Lung (tissue), 11 donors: ENCODE measurements at regions not wholly inside any gene's neighbourhood (a gene's known extent, or its start where the extent isn't known, plus 50 kb on each side); places are given as distances from the start of the nearest gene placed in this dataset.

ENCODE experiments used
- ATAC-seq: fragments of 200-7000 bp; cut with Tn5 transposase; one replicate; pipeline ENCODE4 v1.9.1; 2020; ENCODE audit warnings: moderate number of reproducible peaks; ENCODE audit not compliant: insufficient read depth, low FRiP score
- DNase-seq, 3 donors: peaks; one replicate each; pipeline ENCODE4 v3.0.0-alpha.2; 2013 to 2017
- H3K27ac ChIP-seq, 2 donors: one replicate each; pipeline ENCODE4 v1.5.1; 2013; ENCODE audit warnings: mild to moderate bottlenecking in 2 of 2, moderate library complexity in 2 of 2, control low read depth in 1 of 2, inconsistent platforms in 1 of 2, low read depth in 1 of 2, low read length in 1 of 2
- H3K27me3 ChIP-seq, 3 donors: one replicate each; pipeline ENCODE4 v1.5.1; 2013; ENCODE audit warnings: low read length in 2 of 3; ENCODE audit not compliant: control insufficient read depth in 3 of 3, insufficient read depth in 3 of 3
- H3K36me3 ChIP-seq, 4 donors: one replicate each; pipeline ENCODE4 v1.5.1; 2013; ENCODE audit warnings: low read length in 4 of 4, mild to moderate bottlenecking in 1 of 4, moderate library complexity in 1 of 4; ENCODE audit not compliant: control insufficient read depth in 4 of 4, insufficient read depth in 4 of 4
- H3K4me1 ChIP-seq, 5 donors: one replicate each; pipeline ENCODE4 v1.5.1; 2013; ENCODE audit warnings: low read length in 5 of 5, mild to moderate bottlenecking in 2 of 5, moderate library complexity in 1 of 5; ENCODE audit not compliant: control insufficient read depth in 5 of 5, insufficient read depth in 5 of 5
- H3K4me3 ChIP-seq: one replicate; pipeline ENCODE4 v1.5.1; 2013; ENCODE audit warnings: mild to moderate bottlenecking, control low read depth, moderate library complexity
- H3K9ac ChIP-seq, 2 donors: one replicate each; pipeline ENCODE4 v1.5.1; 2013; ENCODE audit warnings: low read length in 2 of 2, control low read depth in 1 of 2; ENCODE audit not compliant: insufficient read depth in 1 of 2
- H3K9me3 ChIP-seq, 4 donors: one replicate each; pipeline ENCODE4 v1.5.1; 2013; ENCODE audit warnings: low read length in 3 of 4, mild to moderate bottlenecking in 1 of 4, moderate library complexity in 1 of 4; ENCODE audit not compliant: control insufficient read depth in 4 of 4, insufficient read depth in 3 of 4
- CTCF ChIP-seq: IDR thresholded peaks from 2 replicates; pipeline ENCODE4 v1.5.1; 2012; ENCODE audit warnings: mild to moderate bottlenecking; ENCODE audit errors: control extremely low read depth, extremely low read depth
- WGBS, 2 donors: extraction: QIAGEN DNeasy Blood & Tissue Kit; methylation state at CpG; one replicate each; pipeline ENCODE4 v1.1.7; 2013; 5-methylcytosine and 5-hydroxymethylcytosine counted together
- donor health status: control.
- donor health status: control.
- donor health status: Bipolar disorder and iron deficiency.
- donor health status: healthy.
- donor health status: DM: yes; HTN: yes; CAD: no.

GRCh38 chr9:38257626-38258215 lies 134.8 kb upstream of the ALDH1B1 start:
- H3K27me3 ChIP-seq = no peaks in the 10 kb centered on the region
- TF ChIP-seq CTCF = no peak
- ATAC-seq (no peak), DNase-seq (no peak)
- H3K9me3 ChIP-seq = no peaks in the 10 kb centered on the region
- no peak overlapping the region for H3K9ac ChIP-seq
- H3K4me3 ChIP-seq = no peak overlapping the region
- no peaks in the 10 kb centered on the region for H3K36me3 ChIP-seq
- H3K4me1 ChIP-seq = no peaks in the 10 kb centered on the region
- no peak overlapping the region for H3K27ac ChIP-seq
- WGBS, 2 donors = 87 to 91% methylated on average over 6 of the region's 6 CpGs

- no peak for TF ChIP-seq CTCF
- DNase-seq = no peak
- Histone ChIP-seq H3K27me3 (no peaks in the 10 kb centered on the region), H3K9me3 (no peaks in the 10 kb centered on the region), H3K36me3 (no peaks in the 10 kb centered on the region), H3K4me3 (no peak overlapping the region), H3K27ac (no peak overlapping the region), H3K4me1 (no peaks in the 10 kb centered on the region), H3K9ac (no peak overlapping the region)
- 82 to 98% methylated on average over 2 of the region's 2 CpGs for WGBS, 2 donors
- ATAC-seq = no peak
These were observed 136.0 kb upstream of the ALDH1B1 start for GRCh38 chr9:38256461-38256860.

GRCh38 chr9:38255599-38255998 lies 136.9 kb upstream of the ALDH1B1 start:
- DNase-seq = no peak
- 85 to 90% methylated on average over 3 of the region's 3 CpGs for WGBS, 2 donors
- ATAC-seq = no peak
- H3K27ac ChIP-seq = no peak overlapping the region
- no peak overlapping the region for H3K9ac ChIP-seq
- no peaks in the 10 kb centered on the region for H3K4me1 ChIP-seq
- H3K27me3 ChIP-seq = no peaks in the 10 kb centered on the region
- H3K9me3 ChIP-seq = no peaks in the 10 kb centered on the region
- H3K4me3 ChIP-seq = no peak overlapping the region
- H3K36me3 ChIP-seq = no peaks in the 10 kb centered on the region
- no peak for TF ChIP-seq CTCF

- no peaks in the 10 kb centered on the region for H3K36me3 ChIP-seq
- 80 to 81% methylated on average over 2 of the region's 2 CpGs for WGBS, 2 donors
- no peak for ATAC-seq
These were observed 137.7 kb upstream of the ALDH1B1 start for GRCh38 chr9:38254756-38255155.

More at GRCh38 chr9:38254756-38255155, 137.7 kb upstream of the ALDH1B1 start:
- Histone ChIP-seq H3K27me3 (no peaks in the 10 kb centered on the region), H3K27ac (no peak overlapping the region), H3K9ac (no peak overlapping the region), H3K4me3 (no peak overlapping the region), H3K9me3 (no peaks in the 10 kb centered on the region), H3K4me1 (no peaks in the 10 kb centered on the region)
- DNase-seq = no peak
- no peak for TF ChIP-seq CTCF
